ENCODE measurements at regions not wholly inside any gene's neighbourhood (a gene's known extent, or its start where the extent isn't known, plus 50 kb on each side); places are given as distances from the start of the nearest gene placed in this dataset.

GRCh38 chr12:41998436-41998835, 146.2 kb downstream of the GXYLT1 start:
- TF ChIP-seq POLR2A (IDR thresholded peaks at IDR 0.05) (no peak), CTCF (IDR thresholded peaks at IDR 0.05) (no peak), EP300 (IDR thresholded peaks at IDR 0.05) (no peak)

Data from gastroesophageal sphincter (tissue), 3 donors.